A549 (cell line): ENCODE measurements at regions not wholly inside any gene's neighbourhood (a gene's known extent, or its start where the extent isn't known, plus 50 kb on each side); places are given as distances from the start of the nearest gene placed in this dataset.
"Not testable (repeated sequence)": the region's sequence is repeated elsewhere in the genome, so short reads cannot be mapped to it uniquely, and the experiment has no call there.

Experiments
- ATAC-seq, 2 experiments: fragments of 200-7000 bp in 1 of 2; fragments of >200 bp in 1 of 2; cut with Nextera tagmentation in 1 of 2; cut with Tn5 transposase in 1 of 2; 3 replicates each; pipeline versions ENCODE4 v1.8.0 to v1.9.1; 2018 to 2020; ENCODE audit warnings: mild to moderate bottlenecking in 1 of 2, moderate library complexity in 1 of 2
- CTCF ChIA-PET: fragments of 300-600 bp; sonication (Branson Sonifier 250); formaldehyde crosslinking; extraction: SDS; loops from one replicate; lab custom pipeline; 2021; ENCODE audit warnings: antibody characterized with exemption, inconsistent platforms; lab: Yijun Ruan, JAX
- POLR2A ChIA-PET: fragments of 350-600 bp; formaldehyde crosslinking; extraction: SDS; loops from one replicate; lab custom pipeline; 2021; ENCODE audit warnings: antibody characterized with exemption, inconsistent platforms; lab: Yijun Ruan, JAX
- DNase-seq, 2 experiments: peaks; one replicate each; pipeline versions ENCODE4 v3.0.0 to v3.0.0-alpha.2; 2011 to 2016; ENCODE audit warnings: low read depth in 1 of 2, low spot score in 1 of 2
- FAIRE-seq: peaks from 2 replicates; lab custom pipeline; 2011; peaks lifted over from hg19 to GRCh38; lab: Jason Lieb, UNC
- H3K27ac ChIP-seq, 2 experiments: fragments of >200 bp; sonication (Bioruptor Twin); formaldehyde crosslinking; 3 replicates each; pipeline ENCODE4 v1.5.1; 2016 to 2017
- H3K4me1 ChIP-seq: fragments of >200 bp; sonication (Bioruptor Twin); formaldehyde crosslinking; 3 replicates; pipeline ENCODE4 v1.6.1; 2016
- H3K4me2 ChIP-seq: fragments of >200 bp; sonication (Bioruptor Twin); formaldehyde crosslinking; 3 replicates; pipeline ENCODE4 v1.6.1; 2016
- H3K4me3 ChIP-seq: fragments of >200 bp; sonication (Bioruptor Twin); formaldehyde crosslinking; 3 replicates; pipeline ENCODE4 v1.5.1; 2016
- H3K9me3 ChIP-seq: fragments of >200 bp; sonication (Bioruptor Twin); formaldehyde crosslinking; 3 replicates; pipeline ENCODE4 v1.6.1; 2016
- WGBS: methylation state at CpG from one replicate; pipeline ENCODE4 v1.1.6; 2017; ENCODE audit errors: missing lambda C conversion rate; 5-methylcytosine and 5-hydroxymethylcytosine counted together
- small RNA-seq, 6 experiments: library from RNA; depleted of rRNA; stranded (forward); fragments of <200 nt; gene quantifications; one replicate each; pipeline ENCODE3, GENCODE V24; 2012

DNA sequence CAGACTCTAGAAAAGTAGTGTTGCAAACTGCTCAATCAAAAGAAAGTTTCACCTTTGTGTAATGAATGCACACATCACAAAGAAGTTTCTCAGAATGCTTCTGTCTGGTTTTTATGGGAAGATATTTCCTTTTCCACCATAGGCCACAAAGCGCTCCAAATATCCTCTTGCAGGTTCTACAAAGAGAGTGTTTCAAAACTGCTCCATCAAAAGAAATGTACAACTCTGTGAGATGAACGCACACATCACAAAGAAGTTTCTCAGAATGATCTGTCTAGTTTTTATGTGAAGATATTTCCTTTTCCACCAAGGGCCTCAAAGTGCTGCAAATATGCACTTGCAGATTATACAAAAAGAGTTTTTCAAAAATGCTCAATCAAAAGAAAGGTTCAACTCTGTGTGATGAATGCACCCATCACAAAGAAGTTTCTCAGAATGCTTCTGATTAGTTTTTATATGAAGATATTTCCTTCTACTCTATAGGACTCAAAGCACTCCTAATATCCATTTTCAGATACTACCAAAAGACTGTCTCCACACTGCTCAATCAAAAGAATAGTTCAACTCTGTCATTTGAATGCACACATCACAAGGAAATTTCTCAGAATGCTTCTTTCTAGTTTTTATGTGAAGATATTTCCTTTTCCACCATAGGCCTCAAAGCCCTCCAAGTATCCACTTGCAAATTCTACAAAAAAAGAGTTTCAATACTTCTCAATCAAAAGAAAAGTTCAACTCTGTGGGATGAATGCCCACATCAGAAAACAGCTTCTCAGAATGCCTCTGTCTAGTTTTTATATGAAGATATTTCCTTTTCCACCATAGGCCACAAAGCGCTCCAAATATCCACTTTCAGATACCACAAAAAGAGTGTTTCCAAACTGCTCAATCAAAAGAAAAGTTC is 1371.9 kb upstream of the DEFB115 start:
- POLR2A ChIA-PET, DNase-seq, ATAC-seq, FAIRE-seq, H3K9me3 ChIP-seq, H3K4me3 ChIP-seq, H3K4me2 ChIP-seq, CTCF ChIA-PET, H3K27ac ChIP-seq, H3K4me1 ChIP-seq: not testable (repeated sequence)
- 23% methylated on average over 2 of the region's 3 CpGs for whole genome bisulfite sequencing

GRCh38 chr20:29891555-29891954 is 1365.9 kb upstream of the DEFB115 start:
- WGBS = 71% methylated on average over 5 of the region's 5 CpGs

More at GRCh38 chr20:29891555-29891954, 1365.9 kb upstream of the DEFB115 start:
- ATAC-seq, H3K9me3 ChIP-seq, H3K4me1 ChIP-seq, H3K4me3 ChIP-seq, CTCF ChIA-PET, H3K4me2 ChIP-seq, DNase-seq, FAIRE-seq, H3K27ac ChIP-seq, POLR2A ChIA-PET: not testable (repeated sequence)

Small RNA genes in the stretch of these regions (small RNA-seq; reads per million reads assigned to genes)
- gene RF00002 = 0 to 3.4 (median 0.65) reads per million in 6 experiments
